NCI-H128 (cell line): ENCODE measurements at regions not wholly inside any gene's neighbourhood (a gene's known extent, or its start where the extent isn't known, plus 50 kb on each side); places are given as distances from the start of the nearest gene placed in this dataset.
A peak's percentile ranks its signal among the peaks of the same experiment; 100 is the strongest.

Source experiments
- DNase-seq: peaks from one replicate; lab custom pipeline; 2025; ENCODE audit not compliant: unreplicated experiment; lab: John Stamatoyannopoulos, UW

DNA sequence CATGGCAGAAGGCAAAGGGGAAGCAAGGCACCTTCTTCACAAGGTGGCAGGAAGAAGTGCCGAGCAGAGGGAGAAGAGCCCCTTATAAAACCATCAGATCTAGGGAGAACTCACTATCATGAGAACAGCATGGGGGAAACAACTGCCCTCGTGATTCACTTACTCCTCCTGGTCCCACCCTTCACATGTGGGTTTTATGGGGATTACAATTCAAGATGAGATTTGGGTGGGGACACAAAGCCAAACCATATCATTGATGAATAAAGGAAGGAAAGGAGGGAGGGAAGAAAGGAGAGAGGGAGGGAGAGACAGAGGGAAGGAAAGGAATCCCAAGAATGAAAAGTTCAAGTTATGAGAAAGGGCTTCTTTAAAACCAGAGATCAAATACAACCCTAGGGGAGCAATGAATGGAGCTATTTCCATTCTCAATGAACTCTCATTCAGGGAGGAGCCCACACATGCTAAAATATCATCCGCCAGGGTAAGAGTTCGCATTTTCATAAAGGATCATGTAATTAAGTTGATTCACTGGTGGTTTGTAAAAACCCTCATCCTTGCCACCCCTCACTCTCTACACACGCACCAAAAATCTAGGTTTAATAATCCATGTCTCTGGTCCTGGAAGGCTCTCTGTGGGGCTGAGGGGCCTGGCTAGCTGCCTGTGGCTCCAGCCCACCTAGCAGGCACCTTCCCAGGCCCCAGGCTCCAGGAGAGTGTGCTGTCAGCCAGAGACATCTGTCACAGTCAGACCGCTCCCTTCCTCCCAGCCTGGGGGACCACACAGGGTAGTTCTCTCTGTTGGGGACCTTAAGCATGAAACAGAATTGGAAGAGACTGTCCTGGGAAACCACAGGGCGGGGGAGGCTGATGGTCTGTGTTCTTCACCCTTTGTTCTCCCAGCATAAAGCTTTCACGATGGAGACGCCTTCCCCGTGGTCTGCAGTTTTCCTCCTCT, 94.0 kb downstream of the CCDC185 start:
- DNase-seq = no peak

DNA sequence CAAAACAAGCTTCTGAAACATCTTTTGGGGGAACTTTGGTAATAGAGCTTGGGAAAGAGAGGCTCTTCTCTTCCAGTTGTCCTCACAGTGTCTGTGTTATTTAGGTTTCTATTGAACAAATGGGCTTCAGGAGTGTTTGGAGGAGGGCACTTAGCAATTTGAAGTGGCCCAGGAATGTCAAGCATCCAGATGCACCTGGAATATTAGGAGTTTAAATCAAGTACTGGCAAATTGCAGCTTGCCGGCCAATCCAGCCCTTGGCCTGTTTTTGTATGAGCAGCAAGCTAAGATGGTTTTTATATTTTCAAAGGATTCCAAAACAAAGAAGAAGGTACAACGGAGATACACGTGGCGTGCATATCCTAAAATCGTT, 94.7 kb downstream of the CCDC185 start:
- DNase-seq = peak; percentile 43

DNA sequence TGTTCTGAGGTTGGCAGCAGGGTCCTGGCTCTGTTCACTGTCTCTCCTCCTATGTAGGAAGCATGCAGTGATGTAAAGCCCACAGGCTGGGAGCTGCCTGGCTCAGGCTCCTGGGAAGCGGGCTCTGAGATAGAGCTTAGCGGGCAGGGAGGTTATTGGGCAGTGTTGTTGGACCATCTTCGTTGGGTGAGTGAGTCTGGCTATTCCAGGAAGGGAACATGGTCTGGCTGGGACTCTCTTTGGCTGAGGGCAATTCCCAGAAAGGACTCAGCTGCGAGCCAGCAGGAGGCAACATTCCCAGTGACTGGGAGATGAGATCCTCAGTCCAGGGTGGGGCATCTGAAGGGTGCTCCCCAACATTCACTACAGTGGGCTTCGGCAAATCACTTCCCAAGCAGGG, 96.2 kb downstream of the CCDC185 start:
- DNase-seq = no peak

GRCh38 chr1:223490256-223490655, 97.0 kb downstream of the CCDC185 start:
- no peak for DNase-seq
